PC-3 (cell line): ENCODE measurements at regions not wholly inside any gene's neighbourhood (a gene's known extent, or its start where the extent isn't known, plus 50 kb on each side); places are given as distances from the start of the nearest gene placed in this dataset.

Source experiments
- CTCF ChIP-seq: fragments of 300-600 bp; sonication (generic); conservative IDR thresholded peaks from 2 replicates; pipeline ENCODE4 v1.5.1; 2017; ENCODE audit warnings: antibody characterized with exemption, low read depth, mild to moderate bottlenecking, low read length
- EZH2 ChIP-seq: fragments of 300-600 bp; sonication (generic); IDR thresholded peaks from one replicate; pipeline ENCODE4 v1.6.1; 2017; ENCODE audit warnings: antibody characterized with exemption, mild to moderate bottlenecking, low read length; ENCODE audit not compliant: unreplicated experiment

- TF ChIP-seq CTCF, result no peak
- TF ChIP-seq EZH2, result no peak
These were observed 61.8 kb upstream of the IL6 start for GRCh38 chr7:22664988-22665798.
